GM18511 (cell line): ENCODE measurements at regions not wholly inside any gene's neighbourhood (a gene's known extent, or its start where the extent isn't known, plus 50 kb on each side); places are given as distances from the start of the nearest gene placed in this dataset.
"Not testable (repeated sequence)": the region's sequence is repeated elsewhere in the genome, so short reads cannot be mapped to it uniquely, and the experiment has no call there.

Source experiments
- ATAC-seq: cut with Tn5 transposase; IDR thresholded peaks from one replicate; pipeline ENCODE4 v1.9.1; 2021; ENCODE audit warnings: mild to moderate bottlenecking, moderate library complexity; ENCODE audit not compliant: unreplicated experiment

DNA sequence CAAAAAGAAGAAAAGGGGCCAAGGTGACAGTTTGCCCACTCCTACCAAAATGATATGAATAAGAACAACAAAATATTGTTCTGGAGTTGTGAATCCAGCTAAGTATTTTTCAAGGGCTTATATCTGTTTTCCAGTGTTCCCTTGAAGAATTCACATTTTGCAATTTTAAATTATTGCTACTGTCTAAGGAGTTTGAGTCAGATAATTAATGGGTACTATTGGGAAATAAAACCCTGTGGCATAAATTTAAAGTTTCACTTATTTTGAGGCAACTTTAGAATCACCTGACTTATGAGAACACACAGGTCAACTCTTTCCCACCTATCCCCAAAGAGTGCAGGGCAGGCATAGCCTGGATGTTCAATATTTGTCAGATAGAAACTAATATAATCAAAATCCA, 188.0 kb upstream of the GHR start:
- no peak for ATAC-seq

DNA sequence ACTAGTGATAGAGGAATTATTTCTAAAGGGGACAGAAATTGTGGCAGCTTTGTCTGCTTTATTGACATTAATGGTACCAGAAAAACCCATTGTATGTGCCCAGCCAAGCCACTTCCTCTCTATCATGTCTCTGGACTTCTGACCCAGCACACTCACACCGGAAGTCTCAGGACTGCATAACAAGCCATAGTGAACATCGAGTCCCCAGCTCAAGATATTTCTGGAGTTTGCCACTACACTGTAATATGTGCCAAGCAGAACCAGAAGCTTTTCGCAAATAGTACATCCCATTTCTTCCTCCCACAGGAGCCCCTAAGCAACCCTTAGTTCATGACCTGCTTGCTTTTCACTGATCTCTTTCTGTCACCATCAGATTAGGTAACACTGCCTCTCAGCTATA, 187.4 kb upstream of the GHR start:
- no peak for ATAC-seq

DNA sequence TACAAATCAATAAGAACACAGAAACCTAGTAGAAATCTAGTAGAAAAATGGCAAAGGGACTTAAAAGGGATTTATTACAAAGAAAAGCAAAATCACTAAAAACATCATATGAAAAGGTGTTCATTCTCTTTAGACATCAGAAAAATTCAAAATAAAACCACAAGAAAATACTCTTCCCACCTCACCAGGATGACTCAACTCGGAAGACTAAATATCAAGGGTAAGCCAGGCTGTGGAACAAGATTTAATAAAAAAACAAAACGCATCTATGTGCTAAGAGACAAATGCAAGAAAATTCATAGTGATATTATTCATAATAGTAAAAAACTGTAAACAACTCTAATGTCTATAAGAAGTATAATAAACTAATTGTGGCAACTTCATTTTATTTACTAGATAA, 181.6 kb upstream of the GHR start:
- ATAC-seq = no peak

DNA sequence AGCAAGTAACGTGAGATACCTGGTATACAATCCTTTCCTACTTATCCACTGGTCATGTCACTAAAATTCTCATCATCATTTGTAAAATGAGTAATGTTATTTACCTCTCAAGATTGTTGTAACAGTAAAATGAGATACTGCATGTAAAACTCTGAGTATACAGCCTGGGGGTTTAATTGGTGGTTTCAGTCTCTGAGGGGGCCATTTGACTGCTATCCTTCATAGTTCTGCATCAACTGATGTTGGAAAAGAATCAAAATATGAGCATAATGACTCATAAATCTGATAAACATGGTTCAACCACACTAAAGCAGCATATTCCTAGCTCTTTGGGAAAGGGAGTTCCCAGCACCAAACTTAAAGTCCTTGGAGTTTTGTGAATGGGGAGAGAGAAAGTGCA, 181.0 kb upstream of the GHR start:
- ATAC-seq = no peak

DNA sequence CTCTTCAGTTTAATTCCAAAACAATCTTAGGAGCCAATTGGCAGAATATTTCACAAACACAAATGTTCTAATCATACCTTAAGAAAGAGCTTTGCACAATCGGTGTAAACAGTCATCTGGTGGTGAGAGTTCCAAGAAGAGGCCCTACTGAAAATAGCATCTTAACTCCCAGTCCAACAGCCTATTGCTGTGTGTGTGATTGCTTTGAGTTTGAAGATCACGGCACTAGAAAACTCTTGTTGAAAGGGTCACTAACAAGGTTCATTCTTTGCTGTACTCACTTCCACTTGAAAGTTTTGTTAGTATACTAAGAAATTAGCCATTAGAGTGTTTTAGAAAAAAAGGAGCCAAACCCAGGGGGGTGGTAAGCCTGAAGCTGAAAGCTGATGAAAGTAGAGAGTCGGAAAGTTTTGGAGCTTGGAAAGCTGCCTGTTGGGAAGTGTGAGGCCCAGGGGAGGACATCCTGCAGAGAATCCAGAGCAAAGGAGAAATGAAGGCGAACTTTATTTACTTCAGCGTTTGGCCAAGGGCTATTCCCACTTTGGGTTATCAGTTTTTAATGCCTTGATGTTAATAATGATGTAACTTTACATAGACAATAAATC, 180.3 kb upstream of the GHR start:
- ATAC-seq = no peak

DNA sequence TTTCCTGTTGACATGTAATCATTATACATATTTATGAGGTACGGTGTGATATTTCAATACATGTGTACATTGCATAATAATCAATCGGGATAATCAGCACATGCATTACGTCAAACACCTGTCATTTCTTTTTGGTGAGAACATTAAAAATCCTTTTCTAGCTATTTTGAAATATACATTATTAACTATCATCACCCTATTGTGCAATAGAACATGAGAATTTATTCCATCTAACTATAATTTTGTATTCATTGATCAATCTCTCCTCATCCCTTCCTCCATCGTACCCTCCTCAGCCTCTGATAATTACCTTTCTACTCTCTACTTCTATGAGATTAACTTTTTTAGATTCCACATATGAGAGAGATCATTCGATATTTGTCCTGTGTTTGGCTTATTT, 170.9 kb upstream of the GHR start:
- no peak for ATAC-seq

DNA sequence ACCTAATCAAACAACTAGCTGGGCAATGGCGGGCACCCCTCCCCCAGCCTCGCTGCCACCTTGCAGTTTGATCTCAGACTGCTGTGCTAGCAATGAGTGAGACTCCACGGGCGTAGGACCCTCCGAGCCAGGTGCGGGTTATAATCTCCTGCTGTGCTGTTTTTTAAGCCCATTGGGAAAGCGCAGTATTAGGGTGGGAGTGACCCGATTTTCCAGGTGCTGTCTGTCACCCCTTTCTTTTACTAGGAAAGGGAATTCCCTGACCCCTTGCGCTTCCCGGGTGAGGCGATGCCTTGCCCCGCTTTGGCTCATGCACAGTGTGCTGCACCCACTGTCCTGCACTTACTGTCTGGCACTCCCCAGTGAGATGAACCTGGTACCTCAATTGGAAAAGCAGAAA, 163.3 kb upstream of the GHR start:
- not testable (repeated sequence) for ATAC-seq

DNA sequence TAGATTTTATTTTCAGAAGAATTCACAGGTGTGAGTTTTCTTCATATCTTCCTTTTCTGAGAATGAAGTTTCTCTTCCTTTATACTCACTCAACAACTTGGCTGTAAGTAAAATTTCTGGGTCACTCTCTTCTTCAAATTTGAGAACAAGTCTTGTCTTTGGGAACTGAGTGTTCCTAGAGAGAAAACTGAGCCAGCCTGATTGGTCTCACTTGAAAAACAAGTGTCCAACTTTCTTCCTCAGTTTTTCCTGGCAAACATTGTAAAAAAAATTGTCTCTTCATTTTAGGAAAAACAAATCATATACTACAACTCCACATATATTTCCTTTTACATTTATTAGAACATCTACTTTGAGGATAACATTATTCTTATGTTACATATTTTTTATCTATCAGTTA, 156.1 kb upstream of the GHR start:
- ATAC-seq = no peak

DNA sequence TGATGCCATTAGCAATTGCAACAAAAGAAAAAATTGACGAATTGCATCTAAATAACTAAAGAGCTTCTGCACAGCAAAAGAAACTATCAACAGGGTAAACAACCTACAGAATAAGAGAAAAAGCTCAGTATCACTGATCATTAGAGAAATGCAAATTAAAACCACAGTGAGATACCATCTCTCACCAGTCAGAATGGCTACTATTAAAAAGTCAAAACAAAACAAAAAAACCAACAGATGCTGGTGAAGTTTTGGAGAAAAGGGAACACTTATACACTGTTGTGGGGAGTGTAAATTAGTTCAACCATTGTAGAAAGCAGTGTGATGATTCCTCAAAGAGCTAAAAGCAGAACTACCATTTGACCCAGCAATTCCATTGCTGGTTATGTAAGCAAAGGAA, 155.1 kb upstream of the GHR start:
- not testable (repeated sequence) for ATAC-seq

DNA sequence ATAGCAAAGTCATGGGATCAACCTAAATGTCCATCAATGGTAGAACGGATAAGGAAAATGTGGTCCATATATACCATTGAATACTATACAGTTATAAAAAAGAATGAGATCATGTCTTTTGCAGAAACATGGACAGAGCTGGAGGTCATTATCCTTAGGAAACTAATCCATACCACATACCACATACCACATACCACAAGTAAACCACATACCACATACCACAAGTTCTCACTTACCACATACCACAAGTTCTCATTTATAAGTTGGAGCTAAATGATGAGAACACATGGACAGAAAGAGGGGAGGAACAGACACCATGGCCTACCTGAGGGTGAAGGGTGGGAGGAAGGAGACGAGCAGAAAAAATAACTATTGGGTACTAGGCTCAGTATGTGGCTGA, 154.6 kb upstream of the GHR start:
- ATAC-seq = no peak

DNA sequence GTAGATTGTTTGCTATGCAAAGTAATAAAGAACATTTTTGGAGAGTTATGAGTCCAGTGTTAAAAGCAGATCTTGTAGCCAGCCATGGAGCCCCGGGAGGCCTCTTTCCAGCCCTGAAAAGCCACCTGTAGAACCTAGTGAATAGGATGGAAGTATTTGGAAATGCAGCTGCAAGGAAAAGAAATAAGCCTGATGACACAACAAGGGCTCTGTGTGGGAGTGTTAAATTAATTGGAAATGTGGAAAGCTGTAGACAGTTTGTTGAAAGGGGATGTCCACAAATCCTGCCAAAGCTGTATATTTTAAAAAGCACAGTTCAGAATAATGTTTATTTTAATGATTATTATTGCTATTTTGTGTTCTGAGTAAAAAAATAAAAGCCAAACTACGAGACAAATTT, 152.5 kb upstream of the GHR start:
- no peak for ATAC-seq

DNA sequence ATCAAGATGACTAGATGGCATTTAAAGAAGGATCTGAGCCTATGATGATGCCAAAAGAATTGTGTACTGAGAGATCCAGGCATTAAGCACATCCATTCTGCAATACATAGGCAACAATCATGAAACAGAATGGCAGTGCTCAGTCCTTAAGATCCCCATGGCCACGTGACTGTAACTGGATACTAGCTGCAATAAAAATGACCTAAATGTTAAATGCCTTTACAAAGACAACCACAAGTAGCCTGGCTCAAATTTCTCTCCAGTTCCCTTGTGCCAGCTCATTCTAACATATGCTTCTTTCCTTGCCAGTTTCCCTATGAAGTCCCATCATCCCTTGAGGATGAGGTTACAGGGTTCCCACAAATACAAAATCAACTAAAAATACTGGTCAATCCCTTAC, 148.3 kb upstream of the GHR start:
- ATAC-seq = no peak

DNA sequence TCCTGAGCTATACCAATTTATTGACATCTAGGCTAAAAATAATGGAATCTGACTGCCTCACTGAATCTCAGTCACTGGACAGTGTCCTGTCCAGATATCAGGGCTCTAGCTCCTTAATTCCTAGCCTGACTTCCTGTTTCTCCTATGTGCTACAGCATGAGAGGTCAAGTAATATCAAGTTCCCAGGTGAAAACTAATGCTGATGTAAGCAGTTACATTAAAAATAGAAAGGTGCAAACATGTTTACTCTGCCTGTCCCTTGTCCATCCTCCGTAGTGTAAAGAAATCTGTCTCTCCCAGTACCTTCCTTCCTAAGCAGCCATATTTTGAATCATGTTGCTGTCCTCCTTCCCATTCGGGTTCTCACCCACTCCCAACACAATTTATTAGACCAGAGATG, 145.9 kb upstream of the GHR start:
- ATAC-seq = no peak

DNA sequence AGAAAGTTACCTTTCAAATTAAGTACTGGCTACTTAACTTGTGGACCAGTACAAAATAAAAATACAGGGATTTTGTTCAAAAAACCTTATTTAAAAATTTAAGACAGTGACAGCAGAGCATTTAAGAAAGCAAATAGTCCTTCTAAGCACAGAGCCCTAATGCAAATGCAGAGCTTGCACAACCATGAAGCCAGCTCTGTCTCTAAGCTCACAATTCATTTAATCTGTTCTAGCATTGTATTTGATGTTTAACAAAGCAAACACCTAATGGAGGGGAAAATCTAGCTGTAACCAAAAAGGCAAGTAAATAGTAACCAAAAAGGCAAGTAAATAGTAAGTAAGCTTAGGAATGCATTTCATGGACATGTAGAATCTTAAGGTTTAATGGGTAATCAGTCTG, 138.7 kb upstream of the GHR start:
- no peak for ATAC-seq

DNA sequence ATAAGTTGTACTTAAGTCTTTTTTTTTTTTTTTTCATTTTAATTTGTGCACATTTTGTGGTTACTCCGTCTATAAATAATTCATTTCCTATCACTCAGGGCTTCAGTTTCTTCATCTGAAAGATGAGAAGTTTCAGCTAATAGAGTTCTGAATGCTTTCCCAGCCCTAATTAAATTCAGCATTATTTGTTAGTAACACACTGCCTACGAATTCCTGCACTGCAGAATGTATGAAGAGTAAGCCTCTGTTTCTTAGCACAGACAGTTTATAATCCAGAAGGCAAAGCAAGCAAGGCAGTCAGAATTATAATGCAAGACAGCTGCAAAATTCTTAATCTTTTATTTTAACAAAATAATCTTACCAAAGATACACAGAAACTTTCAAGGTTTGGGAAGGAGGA, 138.0 kb upstream of the GHR start:
- ATAC-seq = no peak

DNA sequence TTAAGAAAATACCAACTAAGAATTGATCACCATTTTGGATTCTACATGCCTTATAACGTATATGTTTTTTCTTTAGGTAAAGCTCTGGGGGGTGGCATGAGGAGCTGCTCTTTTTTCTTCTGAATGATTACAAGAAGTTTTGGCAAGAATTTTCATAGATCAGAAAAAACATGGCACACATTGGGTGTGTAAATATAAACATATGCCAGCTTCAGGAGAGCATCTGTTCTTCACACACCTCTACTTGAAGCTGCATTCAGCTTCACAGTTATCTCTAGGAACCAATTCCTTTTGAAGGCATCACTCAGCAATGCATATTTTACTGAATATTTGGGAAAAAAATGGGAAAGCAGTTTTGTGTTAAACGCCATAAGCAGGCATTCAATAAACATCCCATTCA, 122.7 kb upstream of the GHR start:
- no peak for ATAC-seq

DNA sequence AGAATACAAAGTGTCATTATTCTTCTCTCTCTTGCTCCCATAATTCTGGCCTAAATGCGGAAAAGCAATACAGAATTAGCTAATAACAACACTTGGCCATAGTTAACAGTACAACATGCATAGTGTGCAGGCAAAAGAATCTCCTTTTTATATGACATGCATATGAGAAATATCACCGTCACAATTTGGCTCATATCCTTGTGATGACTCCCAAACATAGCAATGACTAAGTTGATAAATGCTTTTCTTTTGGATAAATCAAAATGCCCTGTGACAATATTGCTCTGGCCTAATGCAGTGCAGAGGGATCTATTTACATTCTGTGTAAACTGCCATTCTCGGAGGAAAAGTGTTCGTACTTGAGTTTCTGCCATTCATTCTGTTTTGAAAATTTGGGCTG, 121.9 kb upstream of the GHR start:
- ATAC-seq = no peak

DNA sequence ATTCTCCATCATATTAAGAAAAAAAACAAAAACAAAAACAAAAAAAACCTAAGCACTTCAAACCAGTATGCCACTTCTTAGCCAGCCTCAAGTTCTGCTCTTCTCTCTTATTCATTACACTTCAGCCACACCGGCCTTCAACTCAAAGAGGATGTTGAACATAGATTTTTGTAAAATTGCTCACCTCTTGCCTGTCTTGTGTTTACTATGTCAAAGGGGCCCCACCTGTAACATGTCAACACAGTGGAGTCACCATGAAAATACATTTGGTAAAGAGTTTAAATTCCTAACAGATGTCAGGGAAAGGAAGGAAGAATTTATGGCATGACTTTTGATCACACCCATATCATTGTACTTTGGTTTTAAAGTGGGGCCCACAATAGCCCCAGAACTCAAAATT, 121.1 kb upstream of the GHR start:
- ATAC-seq = no peak

DNA sequence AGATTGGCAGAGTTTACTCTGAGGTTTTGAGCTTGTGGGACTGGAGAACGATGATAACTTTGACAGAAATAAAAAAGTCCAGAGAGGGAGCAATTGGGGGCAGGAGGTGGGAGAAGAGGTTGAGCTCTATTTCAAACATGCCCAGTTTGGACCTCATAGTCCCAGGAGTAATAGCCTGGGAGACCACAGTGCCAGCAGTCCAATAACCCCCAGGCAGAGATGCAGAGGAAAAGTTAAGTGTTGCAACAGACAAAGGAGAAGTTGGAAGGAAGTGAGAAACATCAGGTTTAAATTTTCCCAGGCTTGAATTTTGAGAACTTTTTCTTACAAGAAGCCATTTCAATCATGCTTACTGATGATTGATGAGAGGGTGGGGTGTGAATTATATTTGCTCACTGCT, 117.0 kb upstream of the GHR start:
- no peak for ATAC-seq

DNA sequence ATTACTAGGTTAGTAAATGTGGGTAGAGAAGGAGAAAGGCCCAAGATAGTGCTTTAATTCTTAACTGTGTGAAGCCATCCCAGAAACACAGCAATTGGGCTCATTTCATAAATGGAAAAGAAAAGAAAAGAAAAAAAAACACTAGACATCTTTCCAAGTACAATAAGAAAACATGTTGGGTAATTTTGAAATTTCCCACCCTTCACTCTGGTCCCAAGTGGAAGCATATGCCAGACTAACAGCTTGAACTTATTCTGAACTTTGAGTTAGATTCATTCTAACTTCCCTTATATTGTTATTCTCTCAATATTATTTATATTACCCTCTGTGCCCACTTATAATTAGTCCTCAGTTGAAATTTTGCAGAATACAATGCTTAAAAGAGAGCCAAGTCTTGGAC, 113.4 kb upstream of the GHR start:
- ATAC-seq = no peak

DNA sequence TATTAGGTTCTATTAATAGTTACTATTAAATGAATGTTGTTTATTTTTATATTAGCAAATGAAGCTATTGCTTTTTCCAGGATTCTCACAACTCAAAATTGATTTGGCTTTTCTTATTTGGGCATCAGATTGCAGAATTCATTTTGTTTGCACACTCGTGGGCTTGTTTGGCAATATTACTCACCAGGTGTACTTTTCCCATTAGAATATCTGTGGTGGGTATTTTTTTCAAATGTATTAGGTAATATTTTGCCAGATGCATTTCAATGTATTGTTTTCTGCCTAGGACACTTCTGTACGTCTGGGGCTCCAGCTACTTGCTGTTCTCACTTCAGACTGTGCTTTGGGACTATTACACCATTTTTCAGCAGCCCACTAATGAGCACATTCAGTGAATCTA, 108.0 kb upstream of the GHR start:
- ATAC-seq = no peak

DNA sequence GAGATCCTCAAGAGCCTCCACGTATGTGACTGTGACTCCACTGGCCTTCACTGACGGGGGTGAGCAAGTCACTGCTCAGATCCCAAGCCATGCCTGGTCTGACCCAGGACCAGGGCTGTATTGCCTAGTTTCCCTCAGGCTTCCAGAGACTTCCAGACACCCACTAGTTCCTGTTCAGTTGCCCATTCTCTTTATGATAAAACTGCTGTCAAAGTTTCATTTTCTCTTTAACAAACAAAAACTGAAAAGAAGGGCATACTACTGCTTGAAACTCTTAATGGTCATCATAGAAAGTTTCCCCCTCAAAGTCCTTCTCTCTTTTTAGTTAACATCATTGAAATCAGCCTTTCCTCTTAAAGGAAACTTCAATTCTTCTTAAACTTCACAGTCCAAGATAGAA, 105.7 kb upstream of the GHR start:
- ATAC-seq = no peak

DNA sequence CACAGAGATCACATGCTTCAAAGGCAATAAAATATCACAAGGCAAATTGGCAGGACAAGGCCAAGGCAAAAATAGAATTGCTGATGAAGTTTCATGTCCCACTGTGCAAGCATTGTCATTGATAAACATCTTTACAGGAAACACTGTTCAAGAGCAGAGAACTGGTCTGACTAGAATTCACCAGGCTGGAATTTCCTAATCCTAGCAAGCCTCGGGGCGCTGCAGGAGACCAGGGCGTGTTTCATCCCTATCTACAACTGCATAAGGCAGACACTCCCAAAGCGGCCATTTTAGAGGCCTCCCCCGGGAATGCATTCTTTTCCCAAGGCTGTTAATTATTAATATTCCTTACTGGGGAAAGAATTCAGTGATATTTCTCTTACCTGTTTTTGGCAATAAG, 103.7 kb upstream of the GHR start:
- ATAC-seq = not testable (repeated sequence)

DNA sequence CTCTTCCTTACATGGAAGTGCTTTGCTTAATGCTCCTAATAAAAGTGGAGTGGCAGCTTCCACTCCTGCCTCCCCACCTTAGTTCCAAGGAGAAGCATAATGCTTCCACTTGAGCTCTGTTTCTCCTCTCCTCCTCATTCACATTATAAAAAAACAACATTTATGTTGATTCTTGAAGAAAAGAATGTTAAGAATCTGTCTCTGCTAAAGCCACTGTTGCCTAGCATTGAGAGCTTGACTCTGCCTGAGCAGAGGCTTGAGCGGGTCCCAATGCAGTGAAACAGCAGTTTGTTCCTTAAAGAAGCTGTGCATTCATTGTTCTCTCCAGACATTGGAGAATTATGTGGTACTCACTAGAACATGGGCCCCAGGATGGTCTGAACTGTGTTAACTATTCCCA, 101.5 kb upstream of the GHR start:
- ATAC-seq = no peak
